Large intestine (tissue), 3 donors: ENCODE measurements at regions not wholly inside any gene's neighbourhood (a gene's known extent, or its start where the extent isn't known, plus 50 kb on each side); places are given as distances from the start of the nearest gene placed in this dataset.

Experiments
- DNase-seq, 2 donors: peaks; one replicate each; pipeline versions ENCODE4 v3.0.0 to v3.0.0-alpha.2; 2013
- H3K27ac ChIP-seq: one replicate; pipeline ENCODE4 v1.5.1; 2013; ENCODE audit warnings: low read length
- H3K27me3 ChIP-seq: 2 replicates; pipeline ENCODE4 v1.6.1; 2013; ENCODE audit warnings: low read length; ENCODE audit not compliant: control insufficient read depth, insufficient read depth
- H3K36me3 ChIP-seq: 2 replicates; pipeline ENCODE4 v1.6.1; 2013; ENCODE audit warnings: low read length; ENCODE audit not compliant: control insufficient read depth, insufficient read depth
- H3K4me1 ChIP-seq: one replicate; pipeline ENCODE4 v1.6.1; 2013; ENCODE audit warnings: low read length; ENCODE audit not compliant: control insufficient read depth, insufficient read depth
- H3K4me3 ChIP-seq: one replicate; pipeline ENCODE4 v1.5.1; 2013; ENCODE audit warnings: low read length
- H3K9me3 ChIP-seq: one replicate; pipeline ENCODE4 v1.6.1; 2013; ENCODE audit warnings: mild to moderate bottlenecking, low read depth, low read length, moderate library complexity; ENCODE audit not compliant: control insufficient read depth
- WGBS: methylation state at CpG from one replicate; pipeline ENCODE4 v1.1.5; 2013; ENCODE audit warnings: low lambda C conversion rate; ENCODE audit not compliant: insufficient coverage; 5-methylcytosine and 5-hydroxymethylcytosine counted together

- H3K4me1 ChIP-seq: no peaks in the 10 kb centered on the region
- H3K4me3 ChIP-seq: no peak overlapping the region
- no peak overlapping the region for H3K27ac ChIP-seq
- no peaks in the 10 kb centered on the region for H3K36me3 ChIP-seq
- no CpG with 5 or more reads among the region's 3 CpGs for WGBS
- H3K27me3 ChIP-seq: no peaks in the 10 kb centered on the region
- DNase-seq: no peak
- H3K9me3 ChIP-seq: no peaks in the 10 kb centered on the region
Measured at GRCh38 chr5:29930316-29930715, 1263.2 kb upstream of the CDH6 start.

GRCh38 chr5:29924107-29924506 lies 1269.4 kb upstream of the CDH6 start:
- Histone ChIP-seq H3K27ac (no peak overlapping the region), H3K36me3 (no peaks in the 10 kb centered on the region), H3K4me3 (no peak overlapping the region), H3K9me3 (no peaks in the 10 kb centered on the region), H3K4me1 (no peaks in the 10 kb centered on the region), H3K27me3 (no peaks in the 10 kb centered on the region)
- no peak for DNase-seq
- 90% methylated on average over 2 of the region's 2 CpGs for WGBS

GRCh38 chr5:29905626-29906353 lies 1287.7 kb upstream of the CDH6 start:
- 97% methylated on average over 6 of the region's 15 CpGs for WGBS
- no peak overlapping the region for H3K27ac ChIP-seq

GRCh38 chr5:29902859-29903258 lies 1290.6 kb upstream of the CDH6 start:
- no peaks in the 10 kb centered on the region for H3K36me3 ChIP-seq
- no peaks in the 10 kb centered on the region for H3K9me3 ChIP-seq
- H3K4me3 ChIP-seq: no peak overlapping the region
- no peak overlapping the region for H3K27ac ChIP-seq
- no peaks in the 10 kb centered on the region for H3K4me1 ChIP-seq
- no peaks in the 10 kb centered on the region for H3K27me3 ChIP-seq
- WGBS: no CpG with 5 or more reads among the region's 2 CpGs
- DNase-seq: no peak

More at GRCh38 chr5:29905626-29906353, 1287.7 kb upstream of the CDH6 start:
- Histone ChIP-seq H3K27me3 (no peaks in the 10 kb centered on the region), H3K9me3 (no peaks in the 10 kb centered on the region), H3K4me1 (no peaks in the 10 kb centered on the region), H3K4me3 (no peak overlapping the region), H3K36me3 (no peaks in the 10 kb centered on the region)
- DNase-seq: no peak

DNA sequence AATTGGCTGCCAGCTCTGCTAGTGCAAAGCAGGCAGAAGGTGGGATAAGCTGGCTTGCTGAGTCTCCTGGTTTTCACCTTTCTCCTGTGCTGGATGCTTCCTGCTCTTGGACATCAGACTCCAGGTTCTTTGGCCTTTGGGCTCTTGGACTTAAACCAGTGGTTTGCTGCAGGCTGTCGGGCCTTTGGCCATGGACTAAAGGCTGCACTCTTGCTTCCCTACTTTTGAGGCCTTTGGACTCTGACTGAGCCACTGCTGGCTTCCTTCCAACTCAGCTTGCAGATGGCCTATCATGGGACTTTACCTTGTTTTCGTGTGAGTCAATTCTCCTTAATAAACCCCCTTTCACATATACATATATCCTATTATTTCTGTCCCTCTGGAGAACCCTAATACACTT lies 1293.9 kb upstream of the CDH6 start:
- Histone ChIP-seq H3K9me3 (no peaks in the 10 kb centered on the region), H3K27ac (no peak overlapping the region), H3K4me1 (no peaks in the 10 kb centered on the region), H3K4me3 (no peak overlapping the region), H3K36me3 (no peaks in the 10 kb centered on the region), H3K27me3 (no peaks in the 10 kb centered on the region)
- no CpG with 5 or more reads among the region's 2 CpGs for WGBS
- DNase-seq: peak; percentile 69 to 82

GRCh38 chr5:29897916-29898315 lies 1295.6 kb upstream of the CDH6 start:
- no peak for DNase-seq
- Histone ChIP-seq H3K36me3 (no peaks in the 10 kb centered on the region), H3K4me1 (no peaks in the 10 kb centered on the region), H3K4me3 (no peak overlapping the region), H3K27me3 (no peaks in the 10 kb centered on the region), H3K9me3 (no peaks in the 10 kb centered on the region), H3K27ac (no peak overlapping the region)

DNA sequence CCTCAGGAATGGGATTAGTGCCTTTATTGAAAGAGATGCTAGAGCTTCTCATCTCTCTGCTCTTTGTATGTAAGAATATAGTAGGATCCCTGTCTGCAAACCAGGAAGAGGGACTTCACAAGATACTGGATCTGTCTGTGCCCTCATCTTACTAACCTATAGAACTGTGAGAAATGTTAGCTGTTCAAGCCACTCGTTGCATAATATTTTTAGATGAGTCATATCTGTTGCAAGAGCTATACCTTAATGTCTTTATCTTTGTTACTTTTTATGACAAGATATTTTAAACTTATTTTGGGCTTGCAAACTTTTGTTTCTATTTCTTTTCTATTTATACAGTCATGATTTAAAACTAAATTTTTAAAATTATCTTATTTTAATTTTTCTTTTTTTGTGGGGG lies 1296.8 kb upstream of the CDH6 start:
- DNase-seq: no peak
- Histone ChIP-seq H3K36me3 (no peaks in the 10 kb centered on the region), H3K4me1 (no peaks in the 10 kb centered on the region), H3K9me3 (no peaks in the 10 kb centered on the region), H3K27me3 (no peaks in the 10 kb centered on the region), H3K4me3 (no peak overlapping the region), H3K27ac (no peak overlapping the region)
- 67% methylated on average over 1 of the region's 1 CpG for WGBS

GRCh38 chr5:29894668-29895067 lies 1298.8 kb upstream of the CDH6 start:
- no peak overlapping the region for H3K27ac ChIP-seq
- H3K27me3 ChIP-seq: no peaks in the 10 kb centered on the region
- no peaks in the 10 kb centered on the region for H3K4me1 ChIP-seq
- H3K4me3 ChIP-seq: no peak overlapping the region
- no peak for DNase-seq
- no peaks in the 10 kb centered on the region for H3K36me3 ChIP-seq
- 100% methylated on average over 1 of the region's 2 CpGs for WGBS
- H3K9me3 ChIP-seq: no peaks in the 10 kb centered on the region

GRCh38 chr5:29889051-29889450 lies 1304.4 kb upstream of the CDH6 start:
- Histone ChIP-seq H3K27ac (no peak overlapping the region), H3K9me3 (no peaks in the 10 kb centered on the region), H3K4me3 (no peak overlapping the region), H3K27me3 (no peaks in the 10 kb centered on the region), H3K4me1 (no peaks in the 10 kb centered on the region), H3K36me3 (no peaks in the 10 kb centered on the region)
- WGBS: 100% methylated on average over 1 of the region's 6 CpGs
- DNase-seq: no peak

- no peaks in the 10 kb centered on the region for H3K4me1 ChIP-seq
- no peak overlapping the region for H3K27ac ChIP-seq
- H3K27me3 ChIP-seq: no peaks in the 10 kb centered on the region
- H3K36me3 ChIP-seq: no peaks in the 10 kb centered on the region
- no peak for DNase-seq
- 100% methylated on average over 6 of the region's 9 CpGs for WGBS
- H3K9me3 ChIP-seq: no peaks in the 10 kb centered on the region
- H3K4me3 ChIP-seq: no peak overlapping the region
Measured at GRCh38 chr5:29885595-29885994, 1307.9 kb upstream of the CDH6 start.

DNA sequence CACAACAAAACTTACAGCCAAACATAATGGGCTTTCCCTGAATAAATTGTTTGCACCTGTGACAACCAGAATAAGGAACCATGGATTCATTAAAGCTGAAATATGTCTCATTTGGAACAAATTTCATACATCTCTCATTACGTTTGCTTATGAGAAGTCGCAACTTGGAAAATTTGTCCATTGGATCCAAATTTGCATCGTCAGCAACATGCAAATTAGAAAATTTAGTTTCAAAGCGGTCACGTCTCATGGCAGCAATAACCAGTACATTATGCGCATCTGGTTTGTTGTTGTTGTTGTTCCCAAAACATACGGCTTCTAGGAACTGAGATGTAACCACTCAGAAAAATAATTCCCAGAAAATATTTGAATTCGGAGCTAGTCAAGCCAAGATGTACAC lies 1311.5 kb upstream of the CDH6 start:
- no peak for DNase-seq
- Histone ChIP-seq H3K27ac (no peak overlapping the region), H3K4me3 (no peak overlapping the region), H3K4me1 (no peaks in the 10 kb centered on the region), H3K9me3 (no peaks in the 10 kb centered on the region), H3K36me3 (no peaks in the 10 kb centered on the region), H3K27me3 (no peaks in the 10 kb centered on the region)
- WGBS: 92% methylated on average over 2 of the region's 8 CpGs
